ENCODE measurements at regions not wholly inside any gene's neighbourhood (a gene's known extent, or its start where the extent isn't known, plus 50 kb on each side); places are given as distances from the start of the nearest gene placed in this dataset.
"Not testable (repeated sequence)": the region's sequence is repeated elsewhere in the genome, so short reads cannot be mapped to it uniquely, and the experiment has no call there.

- no peak for ATAC-seq
Measured at GRCh38 chr12:23277831-23278230, 652.9 kb downstream of the ETNK1 start.

- no peak for ATAC-seq
Measured at GRCh38 chr12:23281295-23281694, 656.3 kb downstream of the ETNK1 start.

- no peak for ATAC-seq
Measured at GRCh38 chr12:23282701-23283100, 657.7 kb downstream of the ETNK1 start.

DNA sequence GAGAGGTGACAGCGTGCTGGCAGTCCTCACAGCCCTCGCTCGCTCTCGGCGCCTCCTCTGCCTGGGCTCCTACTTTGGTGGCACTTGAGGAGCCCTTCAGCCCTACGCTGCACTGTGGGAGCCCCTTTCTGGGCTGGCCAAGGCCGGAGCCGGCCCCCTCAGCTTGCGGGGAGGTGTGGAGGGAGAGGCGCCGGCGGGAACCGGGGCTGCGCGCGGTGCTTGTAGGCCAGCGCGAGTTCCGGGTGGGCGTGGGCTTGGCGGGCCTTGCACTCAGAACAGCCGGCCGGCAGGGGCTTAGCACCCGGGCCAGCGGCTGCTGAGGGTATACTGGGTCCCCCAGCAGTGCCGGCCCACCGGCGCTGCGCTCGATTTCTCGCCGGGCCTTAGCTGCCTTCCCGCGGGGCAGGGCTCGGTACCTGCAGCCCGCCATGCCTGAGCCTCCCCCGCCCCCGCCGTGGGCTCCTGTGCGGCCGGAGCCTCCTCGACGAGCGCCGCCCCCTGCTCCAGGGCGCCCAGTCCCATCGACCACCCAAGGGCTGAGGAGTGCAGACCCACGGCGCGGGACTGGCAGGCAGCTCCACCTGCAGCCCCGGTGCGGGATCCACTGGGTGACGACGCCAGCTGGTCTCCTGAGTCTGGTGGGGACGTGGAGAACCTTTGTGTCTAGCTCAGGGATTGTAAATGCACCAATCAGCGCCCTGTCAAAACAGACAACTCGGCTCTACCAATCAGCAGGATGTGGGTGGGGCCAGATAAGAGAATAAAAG is 661.0 kb downstream of the ETNK1 start:
- ATAC-seq = not testable (repeated sequence)

- no peak for ATAC-seq
Measured at GRCh38 chr12:23290627-23291330, 658.7 kb downstream of the SOX5 start.

- ATAC-seq = no peak
Measured at GRCh38 chr12:23303220-23303619, 646.2 kb downstream of the SOX5 start.

- no peak for ATAC-seq
Measured at GRCh38 chr12:23303821-23304220, 645.6 kb downstream of the SOX5 start.

GRCh38 chr12:23333938-23334337 is 615.5 kb downstream of the SOX5 start:
- ATAC-seq = no peak

DNA sequence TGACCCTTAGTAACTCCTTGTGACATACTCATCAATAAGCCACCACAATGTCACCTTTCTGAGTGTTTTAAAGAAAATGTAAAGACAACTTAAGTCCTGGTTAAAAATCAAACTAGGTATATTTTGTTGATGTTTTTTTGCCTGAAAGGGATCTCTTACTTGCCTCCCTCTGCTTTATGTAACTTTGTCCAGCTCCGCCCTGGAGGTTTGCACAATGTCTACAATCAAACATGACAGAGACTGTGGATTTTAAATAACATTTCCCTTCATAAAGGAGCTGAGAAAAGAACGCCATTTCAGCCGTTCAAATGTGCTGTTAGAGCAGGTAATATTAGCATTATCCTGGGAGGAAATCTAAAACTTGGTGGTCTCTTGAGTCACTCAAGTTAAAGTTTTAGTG is 613.9 kb downstream of the SOX5 start:
- no peak for ATAC-seq

- no peak for ATAC-seq
Measured at GRCh38 chr12:23337213-23337612, 612.3 kb downstream of the SOX5 start.

DNA sequence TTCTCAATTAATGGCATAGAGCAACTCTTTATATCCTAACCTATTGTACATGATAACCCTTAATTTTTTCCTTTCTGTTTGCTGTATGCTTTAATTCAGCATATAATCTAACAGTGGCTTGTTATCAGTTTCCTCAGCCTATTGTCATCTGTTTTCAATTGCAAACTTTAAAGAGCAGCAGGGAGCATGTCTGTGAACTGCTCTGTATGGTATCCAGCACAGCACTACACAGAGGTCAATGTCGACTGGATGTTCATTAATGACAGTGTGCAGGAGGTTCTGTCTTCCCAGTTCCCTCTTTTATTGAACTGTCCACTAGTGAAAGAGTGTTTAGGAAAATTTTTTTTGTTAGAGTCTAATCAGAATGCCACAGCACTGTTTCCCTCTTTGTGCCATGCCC is 609.1 kb downstream of the SOX5 start:
- ATAC-seq = no peak

DNA sequence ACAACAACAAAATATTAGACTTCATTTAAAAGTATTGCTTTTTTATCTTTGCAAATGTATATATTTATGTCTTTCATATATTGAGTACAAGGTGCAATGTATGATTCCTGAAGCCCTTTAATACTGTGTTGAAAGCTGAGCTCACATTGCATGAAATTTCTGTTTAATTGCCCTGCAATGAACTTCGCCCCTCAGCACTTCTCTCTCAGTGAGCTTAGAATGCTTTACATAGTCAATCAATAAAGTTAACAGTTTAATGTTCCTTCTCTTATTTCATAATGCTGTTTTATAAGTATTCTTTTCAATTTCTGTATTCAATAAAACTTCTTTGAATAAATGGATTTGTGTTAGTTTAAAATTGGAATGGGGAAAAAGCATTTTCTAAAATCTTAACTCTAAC is 607.1 kb downstream of the SOX5 start:
- ATAC-seq = no peak

DNA sequence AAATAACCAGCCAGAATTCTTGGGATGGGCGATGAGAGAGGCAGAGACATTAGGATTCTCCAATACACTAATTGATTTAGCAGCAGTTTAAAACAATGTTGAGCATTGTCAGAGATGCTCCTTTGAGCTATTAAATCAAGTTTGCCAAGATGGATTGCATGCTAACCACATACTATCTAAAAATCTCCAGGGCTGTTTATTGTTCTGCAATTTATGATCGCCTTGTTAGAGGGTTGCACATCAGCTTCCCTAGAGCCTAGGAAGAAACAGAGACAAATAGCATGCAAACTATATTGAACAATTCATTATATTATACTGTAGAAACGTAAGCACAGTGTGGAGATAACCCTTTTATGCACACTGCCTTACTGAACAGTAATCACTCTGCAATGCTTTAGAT is 599.9 kb downstream of the SOX5 start:
- ATAC-seq = no peak

- ATAC-seq = no peak
Measured at GRCh38 chr12:23350808-23351207, 598.7 kb downstream of the SOX5 start.

DNA sequence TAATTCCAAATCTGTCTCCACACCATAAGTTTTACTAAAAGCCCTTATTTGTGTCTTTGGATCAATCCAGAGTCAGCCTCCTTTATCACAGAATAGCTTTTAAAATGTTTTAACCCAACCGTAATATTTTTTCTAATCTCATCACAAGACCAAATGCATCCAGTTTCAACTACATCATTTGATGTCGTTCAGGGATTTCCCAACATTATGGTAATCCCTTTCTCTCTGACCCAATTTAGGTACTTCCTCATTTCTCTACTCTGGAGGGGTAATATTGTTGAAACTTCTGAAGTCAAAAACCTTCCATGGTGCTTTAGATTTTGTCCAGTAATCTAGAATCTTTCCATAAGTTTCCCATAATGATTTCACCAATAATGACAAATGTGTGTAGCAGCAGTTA is 596.8 kb downstream of the SOX5 start:
- no peak for ATAC-seq

GRCh38 chr12:23354800-23355199 is 594.7 kb downstream of the SOX5 start:
- no peak for ATAC-seq

DNA sequence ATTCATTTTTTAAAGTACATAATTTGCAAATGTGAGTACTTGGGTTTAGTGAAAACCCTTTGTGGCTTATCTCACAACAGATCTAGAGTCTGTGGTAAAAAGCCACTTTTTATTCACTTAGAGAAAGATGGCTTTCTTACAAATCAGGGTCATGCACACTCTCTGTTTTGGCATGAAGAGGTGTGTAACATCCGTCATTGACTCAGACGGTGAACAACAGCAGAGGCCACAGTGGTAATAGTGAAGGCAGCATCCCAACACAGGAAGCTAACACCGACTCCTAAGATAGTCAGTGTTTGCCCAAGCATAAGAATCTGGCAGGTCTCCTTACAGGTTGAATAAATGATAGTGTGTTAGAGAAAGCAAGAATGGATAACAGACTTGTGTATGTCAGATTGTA is 593.0 kb downstream of the SOX5 start:
- no peak for ATAC-seq

DNA sequence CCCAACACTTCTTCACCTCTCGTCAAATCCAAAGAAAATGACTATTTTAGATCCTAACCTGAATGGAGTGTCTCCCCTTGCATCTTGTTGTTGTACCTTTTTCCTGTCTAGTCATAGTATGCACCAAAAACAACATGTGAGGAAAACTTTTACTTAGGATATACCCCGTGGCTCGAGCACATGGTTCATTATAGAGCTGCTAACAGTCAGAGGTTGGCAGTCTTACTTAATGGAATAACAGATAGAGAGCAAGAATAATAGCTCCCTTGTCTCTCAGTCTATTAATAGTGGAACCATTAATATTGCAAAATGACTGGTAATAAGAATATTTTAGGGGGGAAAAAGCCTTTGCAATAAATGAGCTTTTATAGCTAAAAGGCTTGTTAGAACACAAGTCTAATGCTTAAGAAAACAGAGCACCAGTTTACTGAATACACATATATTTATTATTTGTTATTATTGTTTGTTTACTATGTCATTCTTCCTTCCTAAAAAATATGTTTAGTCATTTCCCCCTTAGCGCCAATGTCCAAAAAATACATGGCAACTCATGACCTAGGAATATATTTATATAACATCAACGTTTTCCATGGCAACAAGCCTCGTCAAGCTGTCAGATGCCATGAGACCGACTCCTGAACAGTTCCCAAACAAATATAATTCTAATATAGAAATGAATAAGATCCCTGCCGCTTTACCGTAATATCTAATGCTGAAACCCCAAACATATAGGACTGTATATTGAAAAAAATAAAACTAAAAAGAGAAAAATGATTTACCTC is 592.4 kb downstream of the SOX5 start:
- ATAC-seq = no peak

GRCh38 chr12:23359975-23360701 is 589.3 kb downstream of the SOX5 start:
- no peak for ATAC-seq

DNA sequence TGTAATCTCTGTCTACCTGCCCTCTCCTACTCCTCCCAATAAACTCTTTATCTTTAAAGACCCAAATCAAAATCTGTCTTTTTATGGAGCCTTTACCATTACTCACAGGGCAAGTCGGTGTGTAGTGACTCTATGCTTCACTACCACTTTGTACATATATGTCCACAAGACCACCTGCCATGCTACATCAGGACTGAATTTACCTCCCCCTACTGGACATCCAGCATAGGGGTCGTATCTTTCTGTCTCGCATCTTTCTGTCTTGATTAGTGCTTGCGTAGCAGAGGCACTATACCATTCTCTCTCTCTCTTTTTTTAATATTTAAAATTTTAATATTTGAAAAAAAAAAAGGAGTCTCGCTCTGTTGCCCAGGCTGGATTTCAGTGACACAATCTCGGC is 587.5 kb downstream of the SOX5 start:
- no peak for ATAC-seq

DNA sequence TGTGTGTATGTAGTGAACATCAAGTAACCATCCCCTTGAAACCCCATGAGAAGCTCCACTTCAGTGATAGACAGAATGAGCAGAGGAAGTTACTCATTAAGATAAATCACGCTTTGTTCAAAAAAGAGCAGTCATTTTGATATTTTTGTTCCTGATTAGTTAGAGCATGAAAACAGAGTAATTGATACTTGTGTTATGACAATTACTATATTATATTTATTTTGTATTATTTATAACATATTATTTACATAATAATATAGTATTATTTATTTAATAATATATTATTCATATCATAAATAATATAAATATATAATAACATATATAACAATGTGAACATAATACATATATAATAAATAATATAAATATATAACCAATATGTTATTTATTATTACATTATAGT is 580.9 kb downstream of the SOX5 start:
- no peak for ATAC-seq

DNA sequence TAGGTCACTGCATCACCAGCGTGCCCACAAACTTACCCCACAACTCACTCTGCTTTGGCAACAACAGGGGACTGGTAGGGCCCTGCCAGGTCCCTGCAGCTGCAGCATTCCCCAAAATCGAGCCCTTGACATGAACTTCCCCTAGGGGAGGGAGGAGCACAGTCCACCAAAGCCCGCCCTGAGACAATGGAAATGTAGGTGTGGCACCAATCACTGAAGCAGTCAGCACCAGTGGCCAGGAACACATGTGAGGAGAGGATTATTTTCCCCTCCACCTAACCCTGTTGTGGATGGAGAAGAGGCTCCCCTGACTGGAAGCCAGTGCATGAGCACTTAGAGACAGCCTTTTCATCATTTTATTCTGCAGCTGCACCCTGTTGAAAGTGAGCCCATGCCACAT is 573.8 kb downstream of the SOX5 start:
- no peak for ATAC-seq

- ATAC-seq = no peak
Measured at GRCh38 chr12:23376238-23376637, 573.2 kb downstream of the SOX5 start.

Measured in activated CD4-positive, CD25-positive, alpha-beta regulatory T cell treated with anti-CD3 and anti-CD28 coated beads, Interleukin-2, amount 50 U/mL, for 24 hours (primary cell).